Neural crest cell (in vitro differentiated cells): ENCODE measurements at regions not wholly inside any gene's neighbourhood (a gene's known extent, or its start where the extent isn't known, plus 50 kb on each side); places are given as distances from the start of the nearest gene placed in this dataset.

ENCODE experiments used
- DNase-seq: peaks from one replicate; pipeline ENCODE4 v3.0.0; 2021; ENCODE audit warnings: low read depth, mixed read lengths, low spot score
- H3K27ac Mint-ChIP-seq: one replicate; pipeline ENCODE4 v1.8.0; 2021; ENCODE audit warnings: mild to moderate bottlenecking, mixed read lengths; ENCODE audit not compliant: unreplicated experiment
- H3K27me3 Mint-ChIP-seq: 2 replicates; pipeline ENCODE4 v1.8.0; 2021; ENCODE audit warnings: low read depth, mild to moderate bottlenecking, mixed read lengths
- H3K36me3 Mint-ChIP-seq: 2 replicates; pipeline ENCODE4 v1.8.0; 2021; ENCODE audit warnings: low read depth, mild to moderate bottlenecking, mixed read lengths
- H3K4me1 Mint-ChIP-seq: 2 replicates; pipeline ENCODE4 v1.8.0; 2021; ENCODE audit warnings: mixed read lengths
- H3K4me3 Mint-ChIP-seq: one replicate; pipeline ENCODE4 v1.8.0; 2021; ENCODE audit warnings: mild to moderate bottlenecking, mixed read lengths
- H3K9me3 Mint-ChIP-seq: 2 replicates; pipeline ENCODE4 v1.8.0; 2021; ENCODE audit warnings: mixed read lengths
- CTCF ChIP-seq: fragments of 200-600 bp; sonication (generic); conservative IDR thresholded peaks from 2 replicates; pipeline ENCODE4 v1.5.0; 2021; ENCODE audit warnings: antibody characterized with exemption, mild to moderate bottlenecking

- no peak for TF ChIP-seq CTCF
- no peak for DNase-seq
- no peak overlapping the region for H3K4me3 Mint-ChIP-seq
- H3K9me3 Mint-ChIP-seq: peaks cover 11% of the 10 kb centered on the region
- no peak overlapping the region for H3K27ac Mint-ChIP-seq
- no peaks in the 10 kb centered on the region for H3K36me3 Mint-ChIP-seq
- no peaks in the 10 kb centered on the region for H3K27me3 Mint-ChIP-seq
- peaks cover 28% of the 10 kb centered on the region for H3K4me1 Mint-ChIP-seq
These were observed 194.0 kb upstream of the TUT7 start for GRCh38 chr9:86548220-86548619.

GRCh38 chr9:86547571-86547970 lies 193.4 kb upstream of the TUT7 start:
- Mint-ChIP-seq H3K4me1 (peaks cover 28% of the 10 kb centered on the region), H3K27me3 (no peaks in the 10 kb centered on the region), H3K36me3 (no peaks in the 10 kb centered on the region), H3K9me3 (peaks cover 11% of the 10 kb centered on the region), H3K27ac (peak overlapping the region; percentile 92), H3K4me3 (no peak overlapping the region)
- no peak for DNase-seq
- no peak for TF ChIP-seq CTCF

- H3K4me3 Mint-ChIP-seq: no peak overlapping the region
- no peak overlapping the region for H3K27ac Mint-ChIP-seq
- peaks cover 28% of the 10 kb centered on the region for H3K4me1 Mint-ChIP-seq
- no peak for DNase-seq
- no peaks in the 10 kb centered on the region for H3K27me3 Mint-ChIP-seq
- no peak for TF ChIP-seq CTCF
- peaks cover 11% of the 10 kb centered on the region for H3K9me3 Mint-ChIP-seq
- H3K36me3 Mint-ChIP-seq: no peaks in the 10 kb centered on the region
These were observed 192.5 kb upstream of the TUT7 start for GRCh38 chr9:86546712-86547111.

GRCh38 chr9:86545090-86545489 lies 190.9 kb upstream of the TUT7 start:
- no peak for DNase-seq
- no peaks in the 10 kb centered on the region for H3K36me3 Mint-ChIP-seq
- peaks cover 11% of the 10 kb centered on the region for H3K9me3 Mint-ChIP-seq
- TF ChIP-seq CTCF: no peak
- no peak overlapping the region for H3K4me3 Mint-ChIP-seq
- peaks cover 25% of the 10 kb centered on the region for H3K4me1 Mint-ChIP-seq
- no peaks in the 10 kb centered on the region for H3K27me3 Mint-ChIP-seq
- H3K27ac Mint-ChIP-seq: no peak overlapping the region

- no peak overlapping the region for H3K27ac Mint-ChIP-seq
- no peaks in the 10 kb centered on the region for H3K4me1 Mint-ChIP-seq
- DNase-seq: no peak
- no peaks in the 10 kb centered on the region for H3K36me3 Mint-ChIP-seq
- TF ChIP-seq CTCF: no peak
- H3K9me3 Mint-ChIP-seq: peaks cover 4% of the 10 kb centered on the region
- no peak overlapping the region for H3K4me3 Mint-ChIP-seq
- H3K27me3 Mint-ChIP-seq: no peaks in the 10 kb centered on the region
These were observed 186.9 kb upstream of the TUT7 start for GRCh38 chr9:86541014-86541570.
